ENCODE measurements at regions not wholly inside any gene's neighbourhood (a gene's known extent, or its start where the extent isn't known, plus 50 kb on each side); places are given as distances from the start of the nearest gene placed in this dataset.

DNA sequence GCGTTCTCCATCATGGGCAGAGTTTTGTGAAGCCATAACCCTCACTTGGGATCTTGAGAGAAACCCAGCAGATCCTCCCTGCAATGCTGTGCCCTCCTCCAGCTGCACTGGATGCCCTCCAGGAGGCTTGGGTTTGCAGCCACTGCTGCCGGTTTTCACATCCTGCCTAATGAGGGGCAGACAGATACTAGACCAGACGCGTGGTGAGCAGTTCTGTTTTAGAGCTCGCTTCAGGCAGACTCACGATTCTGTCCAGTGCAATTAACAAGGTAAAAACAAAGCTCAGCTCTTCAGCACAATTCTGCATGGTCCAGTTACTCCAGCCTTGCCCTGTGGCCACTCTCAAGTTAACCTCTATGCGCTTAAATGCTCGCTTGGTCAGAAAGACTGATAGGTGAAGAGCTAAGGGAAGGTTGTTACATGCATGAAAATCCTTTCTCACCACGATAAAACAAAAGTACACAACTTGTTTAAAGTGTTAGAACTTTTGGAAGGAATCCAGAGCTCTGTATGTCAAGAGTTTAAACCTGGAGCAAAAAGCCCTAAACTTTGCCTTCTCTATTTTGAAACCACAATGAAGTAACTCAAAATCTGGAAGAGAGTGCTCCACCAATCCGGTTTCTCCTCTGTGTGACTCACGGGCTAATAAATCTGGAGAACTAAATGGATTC lies 292.3 kb upstream of the FAT3 start:
- TF ChIP-seq, protein P1, sequence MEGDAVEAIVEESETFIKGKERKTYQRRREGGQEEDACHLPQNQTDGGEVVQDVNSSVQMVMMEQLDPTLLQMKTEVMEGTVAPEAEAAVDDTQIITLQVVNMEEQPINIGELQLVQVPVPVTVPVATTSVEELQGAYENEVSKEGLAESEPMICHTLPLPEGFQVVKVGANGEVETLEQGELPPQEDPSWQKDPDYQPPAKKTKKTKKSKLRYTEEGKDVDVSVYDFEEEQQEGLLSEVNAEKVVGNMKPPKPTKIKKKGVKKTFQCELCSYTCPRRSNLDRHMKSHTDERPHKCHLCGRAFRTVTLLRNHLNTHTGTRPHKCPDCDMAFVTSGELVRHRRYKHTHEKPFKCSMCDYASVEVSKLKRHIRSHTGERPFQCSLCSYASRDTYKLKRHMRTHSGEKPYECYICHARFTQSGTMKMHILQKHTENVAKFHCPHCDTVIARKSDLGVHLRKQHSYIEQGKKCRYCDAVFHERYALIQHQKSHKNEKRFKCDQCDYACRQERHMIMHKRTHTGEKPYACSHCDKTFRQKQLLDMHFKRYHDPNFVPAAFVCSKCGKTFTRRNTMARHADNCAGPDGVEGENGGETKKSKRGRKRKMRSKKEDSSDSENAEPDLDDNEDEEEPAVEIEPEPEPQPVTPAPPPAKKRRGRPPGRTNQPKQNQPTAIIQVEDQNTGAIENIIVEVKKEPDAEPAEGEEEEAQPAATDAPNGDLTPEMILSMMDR (IDR thresholded peaks at IDR 0.05; ENCODE audit: poor library complexity) = no peak
- no peak for TF ChIP-seq EZH2 (IDR thresholded peaks at IDR 0.05; ENCODE audit: borderline replicate concordance)

Data from hepatocyte (in vitro differentiated cells).